ENCODE measurements at regions not wholly inside any gene's neighbourhood (a gene's known extent, or its start where the extent isn't known, plus 50 kb on each side); places are given as distances from the start of the nearest gene placed in this dataset.
"Not testable (repeated sequence)": the region's sequence is repeated elsewhere in the genome, so short reads cannot be mapped to it uniquely, and the experiment has no call there.

DNA sequence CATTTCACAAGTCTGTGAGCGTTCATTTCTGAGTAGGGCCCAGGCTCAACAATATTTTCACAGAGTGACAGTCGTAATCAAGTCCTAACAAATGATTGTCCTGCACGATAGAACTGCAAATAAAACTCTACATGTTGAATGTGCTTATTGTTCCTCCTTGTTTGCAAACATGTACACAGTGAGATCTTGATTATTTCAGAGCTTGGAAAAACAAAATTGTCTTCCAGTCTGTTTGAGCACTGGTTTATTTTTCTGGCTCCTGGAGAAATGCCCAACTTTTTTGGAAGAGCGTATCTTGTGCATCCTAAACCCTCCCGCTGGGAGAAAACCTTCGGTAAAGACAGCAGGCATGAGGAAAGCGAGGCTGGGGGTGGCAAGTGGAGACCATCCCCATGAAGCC, 91.1 kb downstream of the TEX36 start:
- TF ChIP-seq, protein P1, sequence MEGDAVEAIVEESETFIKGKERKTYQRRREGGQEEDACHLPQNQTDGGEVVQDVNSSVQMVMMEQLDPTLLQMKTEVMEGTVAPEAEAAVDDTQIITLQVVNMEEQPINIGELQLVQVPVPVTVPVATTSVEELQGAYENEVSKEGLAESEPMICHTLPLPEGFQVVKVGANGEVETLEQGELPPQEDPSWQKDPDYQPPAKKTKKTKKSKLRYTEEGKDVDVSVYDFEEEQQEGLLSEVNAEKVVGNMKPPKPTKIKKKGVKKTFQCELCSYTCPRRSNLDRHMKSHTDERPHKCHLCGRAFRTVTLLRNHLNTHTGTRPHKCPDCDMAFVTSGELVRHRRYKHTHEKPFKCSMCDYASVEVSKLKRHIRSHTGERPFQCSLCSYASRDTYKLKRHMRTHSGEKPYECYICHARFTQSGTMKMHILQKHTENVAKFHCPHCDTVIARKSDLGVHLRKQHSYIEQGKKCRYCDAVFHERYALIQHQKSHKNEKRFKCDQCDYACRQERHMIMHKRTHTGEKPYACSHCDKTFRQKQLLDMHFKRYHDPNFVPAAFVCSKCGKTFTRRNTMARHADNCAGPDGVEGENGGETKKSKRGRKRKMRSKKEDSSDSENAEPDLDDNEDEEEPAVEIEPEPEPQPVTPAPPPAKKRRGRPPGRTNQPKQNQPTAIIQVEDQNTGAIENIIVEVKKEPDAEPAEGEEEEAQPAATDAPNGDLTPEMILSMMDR (conservative IDR thresholded peaks at IDR 0.05; ENCODE audit: low read length) = no peak
- no peak for TF ChIP-seq EZH2phosphoT487 (IDR thresholded peaks at IDR 0.05; ENCODE audit: borderline replicate concordance)

DNA sequence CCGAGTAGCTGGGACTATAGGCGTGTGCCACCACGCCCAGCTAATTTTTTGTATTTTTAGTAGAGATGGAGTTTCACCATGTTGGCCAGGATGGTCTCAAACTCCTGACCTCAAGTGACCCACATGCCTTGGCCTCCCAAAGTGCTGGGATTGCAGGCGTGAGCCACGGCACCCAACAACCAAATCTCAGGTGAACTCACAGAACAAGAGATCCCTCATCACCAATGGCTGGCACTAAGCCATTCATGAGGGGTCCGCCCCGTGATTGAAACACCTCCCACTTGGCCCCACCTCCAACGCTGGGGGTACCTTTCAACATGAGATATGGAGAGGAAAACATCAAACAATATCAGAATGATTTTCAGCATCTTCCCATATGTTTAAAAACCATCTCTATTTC, 94.2 kb downstream of the TEX36 start:
- H3F3A ChIP-seq (ENCODE audit: low read depth); H3K9me3 ChIP-seq (ENCODE audit: insufficient read depth, low read depth, low read length); H3K36me3 ChIP-seq (ENCODE audit: insufficient read depth, low read length); H3K4me1 ChIP-seq (ENCODE audit: insufficient read depth, low read length, poor library complexity, severe bottlenecking); H3K27me3 ChIP-seq (ENCODE audit: insufficient read depth, low read length, poor library complexity, severe bottlenecking); H3K9me2 ChIP-seq (replicated peaks; ENCODE audit: low read depth, low read length); H3K4me3 ChIP-seq (ENCODE audit: low read length, poor library complexity, severe bottlenecking); H3K79me2 ChIP-seq (ENCODE audit: insufficient read depth, low read length); H2AFZ ChIP-seq (ENCODE audit: low read length); H4K20me1 ChIP-seq (ENCODE audit: insufficient read depth, low read length, poor library complexity, severe bottlenecking); H3K4me2 ChIP-seq (ENCODE audit: low read depth, low read length, poor library complexity, severe bottlenecking); H3K9ac ChIP-seq (ENCODE audit: low read depth, low read length, poor library complexity, severe bottlenecking): not testable (repeated sequence)

More for the DNA sequence above, 91.1 kb downstream of the TEX36 start:
- Histone ChIP-seq H3K9ac (ENCODE audit: low read depth, low read length, poor library complexity, severe bottlenecking) (no peak overlapping the region), H3K79me2 (ENCODE audit: insufficient read depth, low read length) (no peaks in the 10 kb centered on the region), H3K36me3 (ENCODE audit: insufficient read depth, low read length) (no peaks in the 10 kb centered on the region), H4K20me1 (ENCODE audit: insufficient read depth, low read length, poor library complexity, severe bottlenecking) (no peaks in the 10 kb centered on the region), H3K9me2 (replicated peaks; ENCODE audit: low read depth, low read length) (no peaks in the 10 kb centered on the region), H3K4me1 (ENCODE audit: insufficient read depth, low read length, poor library complexity, severe bottlenecking) (no peaks in the 10 kb centered on the region), H3K9me3 (ENCODE audit: insufficient read depth, low read depth, low read length) (peaks cover 4% of the 10 kb centered on the region; the same call in 1 of the 2 replicates), H3K4me3 (ENCODE audit: low read length, poor library complexity, severe bottlenecking) (no peak overlapping the region), H3K4me2 (ENCODE audit: low read depth, low read length, poor library complexity, severe bottlenecking) (no peak overlapping the region), H3K27me3 (ENCODE audit: insufficient read depth, low read length, poor library complexity, severe bottlenecking) (no peaks in the 10 kb centered on the region), H3F3A (ENCODE audit: low read depth) (no peaks in the 10 kb centered on the region), H2AFZ (ENCODE audit: low read length) (no peak overlapping the region)

DNA sequence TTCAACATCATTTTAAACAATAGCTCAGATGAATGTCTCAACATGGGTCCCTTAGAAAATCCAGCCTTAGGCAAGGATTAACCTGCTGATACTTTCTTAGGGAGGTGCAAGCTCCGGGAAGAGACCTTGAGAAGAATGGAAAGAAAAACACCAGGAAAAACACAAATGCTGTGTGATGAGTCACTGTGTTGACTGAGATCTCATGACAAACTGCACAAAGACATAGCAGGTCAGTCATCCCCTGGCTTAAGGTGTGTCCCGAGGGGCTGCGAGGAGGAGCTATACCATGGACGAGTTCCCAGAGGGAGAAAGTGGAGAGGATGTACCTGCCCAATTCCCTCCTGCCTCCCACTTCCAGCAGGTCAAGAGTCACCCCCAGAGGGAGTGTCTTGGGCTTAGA, 98.0 kb downstream of the TEX36 start:
- no peaks in the 10 kb centered on the region for H3K4me1 ChIP-seq (ENCODE audit: insufficient read depth, low read length, poor library complexity, severe bottlenecking)
- H3K4me3 ChIP-seq (ENCODE audit: low read length, poor library complexity, severe bottlenecking) = no peak overlapping the region
- no peaks in the 10 kb centered on the region for H3K36me3 ChIP-seq (ENCODE audit: insufficient read depth, low read length)
- H4K20me1 ChIP-seq (ENCODE audit: insufficient read depth, low read length, poor library complexity, severe bottlenecking) = no peaks in the 10 kb centered on the region
- H3F3A ChIP-seq (ENCODE audit: low read depth) = no peaks in the 10 kb centered on the region
- TF ChIP-seq, protein P1 (conservative IDR thresholded peaks at IDR 0.05; ENCODE audit: low read length) = no peak
- H3K79me2 ChIP-seq (ENCODE audit: insufficient read depth, low read length) = no peaks in the 10 kb centered on the region
- H2AFZ ChIP-seq (ENCODE audit: low read length) = no peak overlapping the region
- H3K9me2 ChIP-seq (replicated peaks; ENCODE audit: low read depth, low read length) = no peaks in the 10 kb centered on the region
- no peak overlapping the region for H3K4me2 ChIP-seq (ENCODE audit: low read depth, low read length, poor library complexity, severe bottlenecking)
- no peaks in the 10 kb centered on the region for H3K27me3 ChIP-seq (ENCODE audit: insufficient read depth, low read length, poor library complexity, severe bottlenecking)
- no peak overlapping the region for H3K9ac ChIP-seq (ENCODE audit: low read depth, low read length, poor library complexity, severe bottlenecking)
- H3K9me3 ChIP-seq (ENCODE audit: insufficient read depth, low read depth, low read length) = peaks cover 3% of the 10 kb centered on the region; the same call in 1 of the 2 replicates

DNA sequence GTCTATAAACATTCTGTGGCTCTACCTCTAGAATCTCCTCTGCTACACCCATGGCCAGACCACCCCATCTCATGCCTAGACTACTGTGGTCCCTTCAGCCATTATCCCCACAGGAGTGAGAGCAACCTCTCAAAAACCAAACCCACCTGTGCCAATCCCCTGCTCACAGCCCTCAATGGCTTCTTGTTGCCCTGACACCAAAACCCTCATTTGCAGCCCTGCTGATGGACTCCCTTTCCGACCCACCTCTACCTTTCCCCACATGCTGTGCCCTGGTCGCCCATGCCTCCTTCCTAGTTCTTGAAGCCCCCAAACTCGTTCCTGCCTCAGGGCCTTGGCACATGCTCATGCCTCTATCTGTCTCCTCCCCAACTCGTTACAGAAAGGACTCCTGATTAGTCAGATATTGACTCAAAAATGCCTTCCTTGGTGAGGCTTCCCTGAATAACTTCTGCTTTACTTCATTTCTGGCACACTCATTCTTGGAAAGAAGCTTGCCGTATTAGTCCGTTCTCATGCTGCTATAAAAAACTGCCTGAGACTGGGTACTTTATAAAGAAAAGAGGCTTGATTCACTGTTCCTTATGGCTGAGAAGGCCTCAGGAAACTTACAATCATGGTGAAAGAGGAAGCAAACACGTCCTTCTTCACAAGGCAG, 104.2 kb downstream of the TEX36 start:
- peaks cover 3% of the 10 kb centered on the region; the same call in 1 of the 2 replicates for H3K9me3 ChIP-seq (ENCODE audit: insufficient read depth, low read depth, low read length)
- H3K4me1 ChIP-seq (ENCODE audit: insufficient read depth, low read length, poor library complexity, severe bottlenecking) = no peaks in the 10 kb centered on the region
- H2AFZ ChIP-seq (ENCODE audit: low read length) = no peak overlapping the region
- H3K4me2 ChIP-seq (ENCODE audit: low read depth, low read length, poor library complexity, severe bottlenecking) = no peak overlapping the region
- H3K9ac ChIP-seq (ENCODE audit: low read depth, low read length, poor library complexity, severe bottlenecking) = no peak overlapping the region
- no peaks in the 10 kb centered on the region for H3K9me2 ChIP-seq (replicated peaks; ENCODE audit: low read depth, low read length)
- no peaks in the 10 kb centered on the region for H4K20me1 ChIP-seq (ENCODE audit: insufficient read depth, low read length, poor library complexity, severe bottlenecking)
- H3F3A ChIP-seq (ENCODE audit: low read depth) = no peaks in the 10 kb centered on the region
- no peaks in the 10 kb centered on the region for H3K27me3 ChIP-seq (ENCODE audit: insufficient read depth, low read length, poor library complexity, severe bottlenecking)
- no peak overlapping the region for H3K4me3 ChIP-seq (ENCODE audit: low read length, poor library complexity, severe bottlenecking)
- no peaks in the 10 kb centered on the region for H3K36me3 ChIP-seq (ENCODE audit: insufficient read depth, low read length)
- H3K79me2 ChIP-seq (ENCODE audit: insufficient read depth, low read length) = no peaks in the 10 kb centered on the region
- TF ChIP-seq, protein P1 (conservative IDR thresholded peaks at IDR 0.05; ENCODE audit: low read length) = no peak
- no peak for TF ChIP-seq EZH2phosphoT487 (IDR thresholded peaks at IDR 0.05; ENCODE audit: borderline replicate concordance)
